Mucosa of rectum (tissue), 2 donors: ENCODE measurements at regions not wholly inside any gene's neighbourhood (a gene's known extent, or its start where the extent isn't known, plus 50 kb on each side); places are given as distances from the start of the nearest gene placed in this dataset.

Source experiments
- H3K27ac ChIP-seq, 2 donors: one replicate each; pipeline ENCODE4 v1.7.0; 2013; ENCODE audit warnings: inconsistent platforms in 2 of 2, low read depth in 2 of 2, low read length in 2 of 2
- H3K27me3 ChIP-seq, 2 donors: one replicate each; pipeline ENCODE4 v1.7.0; 2013; ENCODE audit warnings: low read length in 2 of 2; ENCODE audit not compliant: control insufficient read depth in 2 of 2, insufficient read depth in 2 of 2
- H3K36me3 ChIP-seq, 2 donors: one replicate each; pipeline ENCODE4 v1.7.0; 2013; ENCODE audit warnings: low read length in 2 of 2; ENCODE audit not compliant: control insufficient read depth in 2 of 2, insufficient read depth in 2 of 2
- H3K4me1 ChIP-seq, 2 donors: one replicate each; pipeline ENCODE4 v1.7.0; 2013; ENCODE audit warnings: low read length in 2 of 2, mild to moderate bottlenecking in 1 of 2; ENCODE audit not compliant: control insufficient read depth in 2 of 2, insufficient read depth in 2 of 2
- H3K4me3 ChIP-seq, 2 donors: one replicate each; pipeline ENCODE4 v1.7.0; 2013; ENCODE audit warnings: low read length in 2 of 2
- H3K9ac ChIP-seq, 2 donors: one replicate each; pipeline ENCODE4 v1.7.0; 2013; ENCODE audit warnings: low read length in 2 of 2, low read depth in 1 of 2, mild to moderate bottlenecking in 1 of 2
- H3K9me3 ChIP-seq, 2 donors: one replicate each; pipeline ENCODE4 v1.7.0; 2013; ENCODE audit warnings: low read length in 2 of 2; ENCODE audit not compliant: control insufficient read depth in 2 of 2
- donor health status: healthy.
- donor health status: Normal muscosa, but diverticular disease.

- Histone ChIP-seq H3K27ac (no peak overlapping the region), H3K9me3 (no peaks in the 10 kb centered on the region), H3K9ac (no peak overlapping the region), H3K4me3 (no peak overlapping the region), H3K4me1 (peaks cover 0 to 3% of the 10 kb centered on the region in 2 donors), H3K27me3 (no peaks in the 10 kb centered on the region), H3K36me3 (no peaks in the 10 kb centered on the region)
Measured at GRCh38 chr3:135532021-135532420, 433.5 kb upstream of the PPP2R3A start.

DNA sequence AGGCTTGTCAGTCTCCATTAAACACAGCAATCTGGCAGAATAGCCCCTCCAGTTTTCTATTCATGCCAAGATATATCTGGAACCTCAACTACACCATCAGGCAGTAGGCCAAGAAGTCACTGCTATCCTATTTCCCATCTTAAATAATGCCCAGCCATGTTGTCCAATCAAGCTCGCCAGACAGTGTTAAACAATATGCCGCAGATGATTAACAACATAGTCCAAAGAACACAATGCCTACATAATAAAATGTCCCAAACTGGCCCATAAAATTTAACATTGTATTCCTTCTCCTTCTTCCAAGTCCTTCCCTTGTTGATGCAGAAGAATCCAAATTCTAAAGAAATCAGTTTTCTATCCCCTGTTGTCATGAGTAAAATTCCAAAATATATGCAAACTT, 427.4 kb upstream of the PPP2R3A start:
- no peaks in the 10 kb centered on the region for H3K36me3 ChIP-seq
- no peaks in the 10 kb centered on the region for H3K4me1 ChIP-seq
- H3K27me3 ChIP-seq: no peaks in the 10 kb centered on the region
- no peaks in the 10 kb centered on the region for H3K9me3 ChIP-seq
- no peak overlapping the region for H3K4me3 ChIP-seq
- H3K27ac ChIP-seq: no peak overlapping the region
- H3K9ac ChIP-seq: no peak overlapping the region

DNA sequence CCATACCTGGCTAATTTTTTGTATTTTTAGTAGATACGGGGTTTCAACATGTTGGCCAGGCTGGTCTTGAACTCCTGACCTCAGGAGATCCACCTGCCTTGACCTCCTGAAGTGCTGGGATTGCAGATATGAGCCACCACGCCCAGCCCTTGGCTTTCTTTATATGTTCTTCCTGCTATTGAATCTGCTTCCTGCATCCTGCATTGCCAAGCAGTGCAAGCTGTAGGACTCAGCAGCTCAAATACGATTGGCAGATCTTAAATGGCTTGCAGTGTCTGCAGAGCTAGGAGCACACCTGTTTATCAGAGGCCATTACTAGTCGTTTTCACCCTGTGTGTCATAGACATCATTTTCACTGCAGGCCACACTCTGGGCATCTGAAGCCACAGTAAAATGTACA, 426.2 kb upstream of the PPP2R3A start:
- Histone ChIP-seq H3K4me1 (no peaks in the 10 kb centered on the region), H3K9me3 (no peaks in the 10 kb centered on the region), H3K9ac (no peak overlapping the region), H3K27me3 (no peaks in the 10 kb centered on the region), H3K4me3 (no peak overlapping the region), H3K27ac (no peak overlapping the region), H3K36me3 (no peaks in the 10 kb centered on the region)

GRCh38 chr3:135539854-135540253, 425.7 kb upstream of the PPP2R3A start:
- Histone ChIP-seq H3K27me3 (no peaks in the 10 kb centered on the region), H3K4me1 (no peaks in the 10 kb centered on the region), H3K9ac (no peak overlapping the region), H3K36me3 (no peaks in the 10 kb centered on the region), H3K4me3 (no peak overlapping the region), H3K9me3 (no peaks in the 10 kb centered on the region), H3K27ac (no peak overlapping the region)

GRCh38 chr3:135549928-135550494, 415.5 kb upstream of the PPP2R3A start:
- Histone ChIP-seq H3K4me3 (no peak overlapping the region), H3K9me3 (no peaks in the 10 kb centered on the region), H3K4me1 (no peaks in the 10 kb centered on the region), H3K27me3 (no peaks in the 10 kb centered on the region), H3K27ac (no peak overlapping the region), H3K36me3 (no peaks in the 10 kb centered on the region), H3K9ac (no peak overlapping the region)

DNA sequence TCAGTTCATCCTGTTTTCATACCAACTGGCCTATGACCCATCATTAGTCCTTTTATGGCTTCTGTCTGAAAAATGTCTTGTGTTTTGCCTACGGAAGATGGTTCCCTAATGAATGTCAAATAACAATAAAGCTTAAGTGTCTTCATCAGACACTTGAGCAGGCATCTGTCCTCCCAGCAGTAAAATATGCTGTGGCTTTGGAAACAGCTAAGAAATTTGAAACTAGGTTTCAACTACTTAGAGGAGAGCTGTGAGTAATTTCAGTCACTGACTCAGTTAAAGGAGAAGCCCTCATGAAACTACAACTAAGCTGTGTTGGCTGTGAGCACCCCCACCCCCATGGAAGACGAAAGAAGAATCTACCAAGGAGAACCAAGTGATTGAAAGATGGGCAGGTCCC, 409.4 kb upstream of the PPP2R3A start:
- Histone ChIP-seq H3K27me3 (no peaks in the 10 kb centered on the region), H3K36me3 (no peaks in the 10 kb centered on the region), H3K4me1 (peaks cover 0 to 2% of the 10 kb centered on the region in 2 donors), H3K4me3 (no peak overlapping the region), H3K9ac (no peak overlapping the region), H3K9me3 (no peaks in the 10 kb centered on the region), H3K27ac (no peak overlapping the region)

DNA sequence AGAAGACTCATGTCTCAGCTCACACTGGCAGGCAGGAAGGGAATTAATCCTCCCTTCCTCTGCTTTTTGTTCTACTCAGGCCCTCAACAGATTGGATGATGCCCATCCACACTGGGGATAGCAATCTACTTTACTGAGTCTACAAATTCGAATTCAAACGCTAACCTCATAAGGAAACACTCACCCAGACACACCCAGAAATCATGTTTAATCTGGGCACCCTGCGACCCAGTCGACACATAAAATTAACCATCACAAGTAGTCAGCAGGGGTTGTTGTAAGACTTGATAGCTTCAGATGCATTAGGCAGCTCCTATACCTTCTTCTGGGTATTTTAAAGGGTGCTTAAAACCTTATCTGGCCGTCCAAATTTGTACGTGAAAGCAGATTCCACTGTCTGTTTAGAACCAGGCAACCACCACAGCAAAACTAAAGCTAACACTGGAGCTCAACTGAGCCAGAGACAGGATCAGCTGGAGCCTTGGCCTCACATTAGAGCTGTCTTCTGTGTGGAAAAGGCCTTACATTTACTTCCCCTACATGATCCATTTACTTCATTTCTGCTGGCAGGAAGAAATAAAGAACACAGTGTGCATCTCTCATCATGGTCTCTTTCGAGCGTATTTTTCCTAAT, 407.3 kb upstream of the PPP2R3A start:
- H3K27me3 ChIP-seq: no peaks in the 10 kb centered on the region
- no peaks in the 10 kb centered on the region for H3K36me3 ChIP-seq
- H3K9me3 ChIP-seq: no peaks in the 10 kb centered on the region
- H3K4me3 ChIP-seq: no peak overlapping the region
- H3K4me1 ChIP-seq: peaks cover 0 to 2% of the 10 kb centered on the region in 2 donors
- H3K27ac ChIP-seq: no peak overlapping the region
- H3K9ac ChIP-seq: no peak overlapping the region

DNA sequence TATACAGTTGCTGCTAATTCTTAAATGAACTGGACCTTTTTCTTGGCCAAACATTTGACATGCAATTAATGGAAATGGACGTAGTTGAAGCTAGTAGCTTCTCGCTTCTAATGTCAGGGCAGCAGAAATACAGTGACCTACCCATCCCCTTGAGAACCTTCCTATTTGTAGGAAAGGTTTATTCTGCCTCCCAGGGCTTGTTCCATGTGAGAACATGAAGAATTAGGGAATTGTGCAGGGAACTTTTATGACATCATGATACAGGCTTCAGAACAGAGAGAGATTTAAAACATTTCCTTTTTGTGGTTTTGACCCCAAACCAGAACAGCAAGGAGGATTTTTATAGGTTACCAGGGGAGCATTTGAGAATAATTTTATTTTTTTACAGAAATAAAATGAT, 406.6 kb upstream of the PPP2R3A start:
- Histone ChIP-seq H3K4me3 (no peak overlapping the region), H3K4me1 (peaks cover 0 to 2% of the 10 kb centered on the region in 2 donors), H3K9me3 (no peaks in the 10 kb centered on the region), H3K27me3 (no peaks in the 10 kb centered on the region), H3K36me3 (no peaks in the 10 kb centered on the region), H3K9ac (no peak overlapping the region), H3K27ac (no peak overlapping the region)

DNA sequence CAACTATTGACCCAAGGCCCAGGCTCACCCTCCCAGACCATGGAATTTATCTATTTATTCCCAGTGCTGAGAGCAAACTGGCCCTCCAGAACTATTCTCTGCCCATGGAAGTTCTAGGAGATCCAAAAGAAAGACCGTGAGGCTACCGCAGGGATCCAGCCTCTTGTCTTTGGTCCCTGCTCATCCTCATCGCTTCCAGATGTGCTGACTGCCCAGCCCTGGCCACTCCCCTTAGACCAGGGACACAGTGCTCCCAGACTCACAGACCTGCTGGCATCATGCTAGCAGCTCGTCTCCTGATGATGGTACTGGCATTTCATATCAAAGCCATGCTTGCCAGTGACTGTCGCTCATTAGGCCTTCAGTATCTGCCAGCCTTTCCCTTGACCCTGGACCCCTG, 405.7 kb upstream of the PPP2R3A start:
- no peaks in the 10 kb centered on the region for H3K9me3 ChIP-seq
- no peak overlapping the region for H3K27ac ChIP-seq
- H3K4me3 ChIP-seq: no peak overlapping the region
- peaks cover 0 to 2% of the 10 kb centered on the region in 2 donors for H3K4me1 ChIP-seq
- H3K27me3 ChIP-seq: no peaks in the 10 kb centered on the region
- H3K9ac ChIP-seq: no peak overlapping the region
- H3K36me3 ChIP-seq: no peaks in the 10 kb centered on the region

GRCh38 chr3:135560847-135561246, 404.7 kb upstream of the PPP2R3A start:
- Histone ChIP-seq H3K36me3 (no peaks in the 10 kb centered on the region), H3K9ac (no peak overlapping the region), H3K27me3 (no peaks in the 10 kb centered on the region), H3K4me1 (peaks cover 0 to 2% of the 10 kb centered on the region in 2 donors), H3K27ac (no peak overlapping the region), H3K4me3 (no peak overlapping the region), H3K9me3 (no peaks in the 10 kb centered on the region)
